HUES64 (cell line): ENCODE measurements at regions not wholly inside any gene's neighbourhood (a gene's known extent, or its start where the extent isn't known, plus 50 kb on each side); places are given as distances from the start of the nearest gene placed in this dataset.

Experiments used
- H3K27ac ChIP-seq: 2 replicates; pipeline ENCODE4 v1.7.0; 2013; ENCODE audit warnings: low read depth, low read length, inconsistent platforms
- H3K27me3 ChIP-seq: 2 replicates; pipeline ENCODE4 v1.6.1; 2013; ENCODE audit warnings: mild to moderate bottlenecking, low read length; ENCODE audit not compliant: insufficient read depth
- H3K36me3 ChIP-seq: 2 replicates; pipeline ENCODE4 v1.6.1; 2013; ENCODE audit warnings: mild to moderate bottlenecking, low read length; ENCODE audit not compliant: insufficient read depth
- H3K4me1 ChIP-seq: 2 replicates; pipeline ENCODE4 v1.6.1; 2013; ENCODE audit warnings: mild to moderate bottlenecking, low read length, moderate library complexity; ENCODE audit not compliant: insufficient read depth
- H3K4me3 ChIP-seq: 2 replicates; pipeline ENCODE4 v1.5.1; 2013; ENCODE audit warnings: mild to moderate bottlenecking, low read length, moderate library complexity
- H3K9ac ChIP-seq: 2 replicates; pipeline ENCODE4 v1.6.1; 2013; ENCODE audit warnings: mild to moderate bottlenecking, low read depth, low read length
- H3K9me3 ChIP-seq: 2 replicates; pipeline ENCODE4 v1.6.1; 2013; ENCODE audit warnings: low read depth, low read length; ENCODE audit not compliant: insufficient read depth
- WGBS: fragments of 150-250, 120-280 bp; methylation state at CpG from one replicate; pipeline ENCODE4 v1.1.7; 2013; ENCODE audit warnings: missing lambda C conversion rate; 5-methylcytosine and 5-hydroxymethylcytosine counted together

- Histone ChIP-seq H3K4me3 (no peak overlapping the region), H3K4me1 (no peaks in the 10 kb centered on the region), H3K9me3 (no peaks in the 10 kb centered on the region), H3K9ac (no peak overlapping the region), H3K27ac (no peak overlapping the region), H3K36me3 (no peaks in the 10 kb centered on the region), H3K27me3 (peaks cover 88% of the 10 kb centered on the region)
- 86% methylated on average over 7 of the region's 7 CpGs for WGBS
Measured at GRCh38 chr10:91164520-91165065, 55.9 kb upstream of the PCGF5 start.

- Histone ChIP-seq H3K27me3 (peaks cover 60% of the 10 kb centered on the region), H3K27ac (no peak overlapping the region)
- 94% methylated on average over 2 of the region's 2 CpGs for WGBS
Measured at GRCh38 chr10:91167406-91167805, 53.1 kb upstream of the PCGF5 start.

GRCh38 chr10:91170418-91170817, 50.0 kb upstream of the PCGF5 start:
- Histone ChIP-seq H3K9me3 (no peaks in the 10 kb centered on the region), H3K9ac (no peak overlapping the region), H3K27ac (no peak overlapping the region), H3K4me1 (no peaks in the 10 kb centered on the region), H3K4me3 (no peak overlapping the region), H3K27me3 (peaks cover 31% of the 10 kb centered on the region), H3K36me3 (no peaks in the 10 kb centered on the region)
- 100% methylated on average over 1 of the region's 1 CpG for WGBS

More at GRCh38 chr10:91167406-91167805, 53.1 kb upstream of the PCGF5 start:
- Histone ChIP-seq H3K9ac (no peak overlapping the region), H3K4me3 (no peak overlapping the region), H3K9me3 (no peaks in the 10 kb centered on the region), H3K4me1 (no peaks in the 10 kb centered on the region), H3K36me3 (no peaks in the 10 kb centered on the region)
